HEK293 (cell line): ENCODE measurements at regions not wholly inside any gene's neighbourhood (a gene's known extent, or its start where the extent isn't known, plus 50 kb on each side); places are given as distances from the start of the nearest gene placed in this dataset.

Experiments
- CTCF ChIA-PET: fragments of 350-600 bp; formaldehyde crosslinking; extraction: SDS; loops from one replicate; lab custom pipeline; 2021; ENCODE audit warnings: antibody characterized with exemption; lab: Yijun Ruan, JAX
- POLR2A ChIA-PET: fragments of 300-600 bp; formaldehyde crosslinking; extraction: SDS; loops from one replicate; lab custom pipeline; 2020; ENCODE audit warnings: antibody characterized with exemption, inconsistent platforms; lab: Yijun Ruan, JAX
- H3K27ac ChIP-seq: fragments of 200-500 bp; sonication (Bioruptor generic); 2 replicates; pipeline ENCODE4 v1.5.1; 2014; ENCODE audit warnings: low read depth, low read length, control low read depth, inconsistent platforms; ENCODE audit errors: extremely low read depth
- H3K36me3 ChIP-seq, 2 experiments: fragments of 200-500 bp in 1 of 2; sonication (Bioruptor generic) in 1 of 2; 1 replicate in 1 of 2; 2 replicates in 1 of 2; pipeline ENCODE4 v1.5.1; 2014 to 2017; ENCODE audit warnings: inconsistent platforms in 2 of 2, low read length in 2 of 2; ENCODE audit not compliant: control insufficient read depth in 2 of 2, insufficient read depth in 1 of 2
- H3K4me1 ChIP-seq: fragments of 200-500 bp; sonication (Bioruptor generic); 2 replicates; pipeline ENCODE4 v1.5.1; 2014; ENCODE audit warnings: mild to moderate bottlenecking, low read length, inconsistent platforms; ENCODE audit not compliant: control insufficient read depth, insufficient read depth
- H3K4me3 ChIP-seq: 2 replicates; pipeline ENCODE4 v1.5.1; 2011; ENCODE audit warnings: low read depth, mild to moderate bottlenecking, control low read depth, low read length, moderate library complexity
- H3K9me3 ChIP-seq: fragments of 200-500 bp; sonication (Bioruptor generic); 2 replicates; pipeline ENCODE4 v1.5.1; 2014; ENCODE audit warnings: low read depth, low read length, inconsistent platforms; ENCODE audit not compliant: control insufficient read depth, insufficient read depth
- YY2 ChIP-seq: fragments of 450-650 bp; formaldehyde crosslinking; IDR thresholded peaks from 2 replicates; pipeline ENCODE4 v1.5.1; 2016; ENCODE audit warnings: missing biosample characterization, missing genetic modification characterization
- ZBTB10 ChIP-seq: fragments of 450-650 bp; formaldehyde crosslinking; IDR thresholded peaks from 2 replicates; pipeline ENCODE4 v1.5.1; 2016; ENCODE audit warnings: missing biosample characterization, missing genetic modification characterization
- ZNF146 ChIP-seq: fragments of 450-650 bp; formaldehyde crosslinking; IDR thresholded peaks from 2 replicates; pipeline ENCODE4 v1.5.1; 2016; ENCODE audit warnings: missing biosample characterization, missing genetic modification characterization
- ZNF211 ChIP-seq: fragments of 450-650 bp; formaldehyde crosslinking; IDR thresholded peaks from 2 replicates; pipeline ENCODE4 v1.5.1; 2016; ENCODE audit warnings: low read depth, missing biosample characterization, missing genetic modification characterization
- ZNF433 ChIP-seq: fragments of 450-650 bp; formaldehyde crosslinking; IDR thresholded peaks from 2 replicates; pipeline ENCODE4 v1.5.1; 2016; ENCODE audit warnings: missing biosample characterization, missing genetic modification characterization, low read depth
- ZNF488 ChIP-seq: fragments of 450-650 bp; formaldehyde crosslinking; IDR thresholded peaks from 2 replicates; pipeline ENCODE4 v1.5.1; 2016; ENCODE audit warnings: missing biosample characterization, missing genetic modification characterization
- ZNF776 ChIP-seq: fragments of 450-650 bp; formaldehyde crosslinking; IDR thresholded peaks from 2 replicates; pipeline ENCODE4 v1.5.0; 2017; ENCODE audit warnings: missing biosample characterization, missing genetic modification characterization, borderline replicate concordance
- ZNF777 ChIP-seq: fragments of 450-650 bp; formaldehyde crosslinking; IDR thresholded peaks from 2 replicates; pipeline ENCODE4 v1.5.1; 2017; ENCODE audit warnings: missing biosample characterization, missing genetic modification characterization, borderline replicate concordance
- ZNF791 ChIP-seq: fragments of 450-650 bp; formaldehyde crosslinking; IDR thresholded peaks from 2 replicates; pipeline ENCODE4 v1.5.1; 2016; ENCODE audit warnings: missing biosample characterization, missing genetic modification characterization
- ZSCAN23 ChIP-seq: fragments of 450-650 bp; formaldehyde crosslinking; IDR thresholded peaks from 2 replicates; pipeline ENCODE4 v1.5.1; 2016; ENCODE audit warnings: missing biosample characterization, missing genetic modification characterization
- TF ChIP-seq, protein P1 (sequence below): fragments of 450-650 bp; formaldehyde crosslinking; IDR thresholded peaks from 2 replicates; pipeline ENCODE4 v1.5.1; 2016; ENCODE audit warnings: missing biosample characterization, missing genetic modification characterization
- TF ChIP-seq, protein P2 (sequence below): fragments of 450-650 bp; formaldehyde crosslinking; IDR thresholded peaks from 2 replicates; pipeline ENCODE4 v1.5.1; 2016; ENCODE audit warnings: missing biosample characterization, missing genetic modification characterization
- TF ChIP-seq, protein P3 (sequence below): fragments of 450-650 bp; formaldehyde crosslinking; IDR thresholded peaks from 2 replicates; pipeline ENCODE4 v1.5.1; 2016; ENCODE audit warnings: missing biosample characterization, missing genetic modification characterization
- TF ChIP-seq, protein P4 (sequence below): fragments of 450-650 bp; formaldehyde crosslinking; IDR thresholded peaks from 2 replicates; pipeline ENCODE4 v1.5.1; 2016; ENCODE audit warnings: missing biosample characterization, missing genetic modification characterization

- TF ChIP-seq ZBTB10 (tag by site-specific recombination) (no peak), ZNF488 (no peak)
- TF ChIP-seq, protein P1, sequence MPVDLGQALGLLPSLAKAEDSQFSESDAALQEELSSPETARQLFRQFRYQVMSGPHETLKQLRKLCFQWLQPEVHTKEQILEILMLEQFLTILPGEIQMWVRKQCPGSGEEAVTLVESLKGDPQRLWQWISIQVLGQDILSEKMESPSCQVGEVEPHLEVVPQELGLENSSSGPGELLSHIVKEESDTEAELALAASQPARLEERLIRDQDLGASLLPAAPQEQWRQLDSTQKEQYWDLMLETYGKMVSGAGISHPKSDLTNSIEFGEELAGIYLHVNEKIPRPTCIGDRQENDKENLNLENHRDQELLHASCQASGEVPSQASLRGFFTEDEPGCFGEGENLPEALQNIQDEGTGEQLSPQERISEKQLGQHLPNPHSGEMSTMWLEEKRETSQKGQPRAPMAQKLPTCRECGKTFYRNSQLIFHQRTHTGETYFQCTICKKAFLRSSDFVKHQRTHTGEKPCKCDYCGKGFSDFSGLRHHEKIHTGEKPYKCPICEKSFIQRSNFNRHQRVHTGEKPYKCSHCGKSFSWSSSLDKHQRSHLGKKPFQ: no peak
- TF ChIP-seq, protein P2, sequence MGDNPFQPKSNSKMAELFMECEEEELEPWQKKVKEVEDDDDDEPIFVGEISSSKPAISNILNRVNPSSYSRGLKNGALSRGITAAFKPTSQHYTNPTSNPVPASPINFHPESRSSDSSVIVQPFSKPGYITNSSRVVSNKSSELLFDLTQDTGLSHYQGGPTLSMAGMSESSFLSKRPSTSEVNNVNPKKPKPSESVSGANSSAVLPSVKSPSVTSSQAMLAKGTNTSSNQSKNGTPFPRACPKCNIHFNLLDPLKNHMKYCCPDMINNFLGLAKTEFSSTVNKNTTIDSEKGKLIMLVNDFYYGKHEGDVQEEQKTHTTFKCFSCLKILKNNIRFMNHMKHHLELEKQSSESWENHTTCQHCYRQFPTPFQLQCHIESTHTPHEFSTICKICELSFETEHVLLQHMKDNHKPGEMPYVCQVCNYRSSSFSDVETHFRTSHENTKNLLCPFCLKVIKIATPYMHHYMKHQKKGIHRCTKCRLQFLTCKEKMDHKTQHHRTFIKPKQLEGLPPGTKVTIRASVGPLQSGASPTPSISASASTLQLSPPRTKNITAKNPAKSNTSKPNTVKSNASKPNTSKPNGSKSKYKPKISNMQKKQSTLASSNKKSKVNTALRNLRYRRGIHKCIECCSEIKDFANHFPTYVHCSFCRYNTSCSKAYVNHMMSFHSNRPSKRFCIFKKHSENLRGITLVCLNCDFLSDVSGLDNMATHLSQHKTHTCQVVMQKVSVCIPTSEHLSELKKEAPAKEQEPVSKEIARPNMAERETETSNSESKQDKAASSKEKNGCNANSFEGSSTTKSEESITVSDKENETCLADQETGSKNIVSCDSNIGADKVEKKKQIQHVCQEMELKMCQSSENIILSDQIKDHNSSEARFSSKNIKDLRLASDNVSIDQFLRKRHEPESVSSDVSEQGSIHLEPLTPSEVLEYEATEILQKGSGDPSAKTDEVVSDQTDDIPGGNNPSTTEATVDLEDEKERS (tag by site-specific recombination): no peak
These were observed 1068.9 kb upstream of the RAG2 start (continued) for GRCh38 chr11:37666960-37667359.

- Histone ChIP-seq H3K36me3 (no peaks in the 10 kb centered on the region), H3K4me1 (no peaks in the 10 kb centered on the region), H3K4me3 (no peak overlapping the region), H3K27ac (no peak overlapping the region), H3K9me3 (no peaks in the 10 kb centered on the region)
- POLR2A ChIA-PET: no interaction called here
- CTCF ChIA-PET: no interaction called here
- TF ChIP-seq ZNF791 (tag by site-specific recombination): no peak
- TF ChIP-seq ZNF777 (tag by site-specific recombination): no peak
- TF ChIP-seq ZSCAN23: no peak
- TF ChIP-seq, protein P3, sequence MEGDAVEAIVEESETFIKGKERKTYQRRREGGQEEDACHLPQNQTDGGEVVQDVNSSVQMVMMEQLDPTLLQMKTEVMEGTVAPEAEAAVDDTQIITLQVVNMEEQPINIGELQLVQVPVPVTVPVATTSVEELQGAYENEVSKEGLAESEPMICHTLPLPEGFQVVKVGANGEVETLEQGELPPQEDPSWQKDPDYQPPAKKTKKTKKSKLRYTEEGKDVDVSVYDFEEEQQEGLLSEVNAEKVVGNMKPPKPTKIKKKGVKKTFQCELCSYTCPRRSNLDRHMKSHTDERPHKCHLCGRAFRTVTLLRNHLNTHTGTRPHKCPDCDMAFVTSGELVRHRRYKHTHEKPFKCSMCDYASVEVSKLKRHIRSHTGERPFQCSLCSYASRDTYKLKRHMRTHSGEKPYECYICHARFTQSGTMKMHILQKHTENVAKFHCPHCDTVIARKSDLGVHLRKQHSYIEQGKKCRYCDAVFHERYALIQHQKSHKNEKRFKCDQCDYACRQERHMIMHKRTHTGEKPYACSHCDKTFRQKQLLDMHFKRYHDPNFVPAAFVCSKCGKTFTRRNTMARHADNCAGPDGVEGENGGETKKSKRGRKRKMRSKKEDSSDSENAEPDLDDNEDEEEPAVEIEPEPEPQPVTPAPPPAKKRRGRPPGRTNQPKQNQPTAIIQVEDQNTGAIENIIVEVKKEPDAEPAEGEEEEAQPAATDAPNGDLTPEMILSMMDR (tag by site-specific recombination): no peak
- TF ChIP-seq ZNF433 (tag by site-specific recombination): no peak
- no peak for TF ChIP-seq YY2 (tag by site-specific recombination)
- no peak for TF ChIP-seq ZNF211
- TF ChIP-seq, protein P4, sequence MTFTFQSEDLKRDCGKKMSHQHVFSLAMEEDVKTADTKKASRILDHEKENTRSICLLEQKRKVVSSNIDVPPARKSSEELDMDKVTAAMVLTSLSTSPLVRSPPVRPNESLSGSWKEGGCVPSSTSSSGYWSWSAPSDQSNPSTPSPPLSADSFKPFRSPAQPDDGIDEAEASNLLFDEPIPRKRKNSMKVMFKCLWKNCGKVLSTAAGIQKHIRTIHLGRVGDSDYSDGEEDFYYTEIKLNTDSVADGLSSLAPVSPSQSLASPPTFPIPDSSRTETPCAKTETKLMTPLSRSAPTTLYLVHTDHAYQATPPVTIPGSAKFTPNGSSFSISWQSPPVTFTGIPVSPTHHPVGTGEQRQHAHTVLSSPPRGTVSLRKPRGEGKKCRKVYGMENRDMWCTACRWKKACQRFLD (tag by site-specific recombination): no peak
- no peak for TF ChIP-seq ZNF776 (tag by site-specific recombination)
- TF ChIP-seq ZNF146 (tag by site-specific recombination): no peak
These were observed 1059.6 kb upstream of the RAG2 start for GRCh38 chr11:37657645-37658044.
